ENCODE measurements at regions not wholly inside any gene's neighbourhood (a gene's known extent, or its start where the extent isn't known, plus 50 kb on each side); places are given as distances from the start of the nearest gene placed in this dataset.

GRCh38 chr10:4699950-4700730 is 125.9 kb upstream of the AKR1E2 start:
- peaks cover 28% of the 10 kb centered on the region for H3K4me1 Mint-ChIP-seq (ENCODE audit: low read depth, unreplicated experiment)
- H3K4me3 Mint-ChIP-seq (ENCODE audit: low read depth, unreplicated experiment), result no peak overlapping the region
- H3K36me3 Mint-ChIP-seq (ENCODE audit: insufficient read depth, unreplicated experiment), result peaks cover 8% of the 10 kb centered on the region
- CTCF ChIA-PET, result interaction anchor here (0.6 to 0.7 kb wide), 3 partner anchors 15 to 138 kb away, joined by 3 to 6 read pairs (median 4); no protein-coding TSS in a partner anchor
- H3K9me3 Mint-ChIP-seq (ENCODE audit: low read depth, unreplicated experiment), result no peaks in the 10 kb centered on the region
- no TSS peak for BruUV-seq (replicated peaks)
- DNase-seq, result no peak
- no peaks in the 10 kb centered on the region for H3K27me3 Mint-ChIP-seq (ENCODE audit: unreplicated experiment)
- H3K27ac Mint-ChIP-seq (ENCODE audit: unreplicated experiment), result no peak overlapping the region
- TF ChIP-seq CTCF (IDR thresholded peaks at IDR 0.05; ENCODE audit: unreplicated experiment), result no peak
- intact Hi-C loops (cut with micrococcal nuclease; ENCODE audit: unreplicated experiment), result no loop called here

- H3K4me3 Mint-ChIP-seq (ENCODE audit: low read depth, unreplicated experiment), result no peak overlapping the region
- intact Hi-C loops (cut with micrococcal nuclease; ENCODE audit: unreplicated experiment), result no loop called here
- no peaks in the 10 kb centered on the region for H3K36me3 Mint-ChIP-seq (ENCODE audit: insufficient read depth, unreplicated experiment)
- H3K4me1 Mint-ChIP-seq (ENCODE audit: low read depth, unreplicated experiment), result peaks cover 25% of the 10 kb centered on the region
- no TSS peak for BruUV-seq (replicated peaks)
- DNase-seq, result no peak
- TF ChIP-seq CTCF (IDR thresholded peaks at IDR 0.05; ENCODE audit: unreplicated experiment), result no peak
- H3K27ac Mint-ChIP-seq (ENCODE audit: unreplicated experiment), result no peak overlapping the region
- no peaks in the 10 kb centered on the region for H3K27me3 Mint-ChIP-seq (ENCODE audit: unreplicated experiment)
- CTCF ChIA-PET, result interaction anchor here (0.7 kb wide), 1 partner anchor 572 kb away, joined by 6 read pairs; no protein-coding TSS in a partner anchor
- peaks cover 3% of the 10 kb centered on the region for H3K9me3 Mint-ChIP-seq (ENCODE audit: low read depth, unreplicated experiment)
Measured at GRCh38 chr10:4698075-4698474, 127.9 kb upstream of the AKR1E2 start.

GRCh38 chr10:4696186-4696585 is 129.8 kb upstream of the AKR1E2 start:
- H3K36me3 Mint-ChIP-seq (ENCODE audit: insufficient read depth, unreplicated experiment), result no peaks in the 10 kb centered on the region
- CTCF ChIA-PET, result no interaction called here
- H3K27me3 Mint-ChIP-seq (ENCODE audit: unreplicated experiment), result no peaks in the 10 kb centered on the region

GRCh38 chr10:4693967-4694366 is 132.0 kb upstream of the AKR1E2 start:
- CTCF ChIA-PET, result interaction anchor here (1.2 kb wide), 1 partner anchor 11 kb away, joined by 3 read pairs; no protein-coding TSS in a partner anchor
- TF ChIP-seq CTCF (IDR thresholded peaks at IDR 0.05; ENCODE audit: unreplicated experiment), result no peak
- Mint-ChIP-seq H3K27ac (ENCODE audit: unreplicated experiment) (no peak overlapping the region), H3K4me1 (ENCODE audit: low read depth, unreplicated experiment) (peaks cover 34% of the 10 kb centered on the region), H3K36me3 (ENCODE audit: insufficient read depth, unreplicated experiment) (no peaks in the 10 kb centered on the region), H3K4me3 (ENCODE audit: low read depth, unreplicated experiment) (no peak overlapping the region), H3K9me3 (ENCODE audit: low read depth, unreplicated experiment) (peaks cover 3% of the 10 kb centered on the region), H3K27me3 (ENCODE audit: unreplicated experiment) (no peaks in the 10 kb centered on the region)
- BruUV-seq (replicated peaks), result no TSS peak
- intact Hi-C loops (cut with micrococcal nuclease; ENCODE audit: unreplicated experiment), result no loop called here
- DNase-seq, result no peak

More at GRCh38 chr10:4696186-4696585, 129.8 kb upstream of the AKR1E2 start:
- H3K27ac Mint-ChIP-seq (ENCODE audit: unreplicated experiment), result no peak overlapping the region
- H3K9me3 Mint-ChIP-seq (ENCODE audit: low read depth, unreplicated experiment), result peaks cover 3% of the 10 kb centered on the region
- DNase-seq, result no peak
- intact Hi-C loops (cut with micrococcal nuclease; ENCODE audit: unreplicated experiment), result no loop called here
- no TSS peak for BruUV-seq (replicated peaks)
- TF ChIP-seq CTCF (IDR thresholded peaks at IDR 0.05; ENCODE audit: unreplicated experiment), result no peak
- H3K4me1 Mint-ChIP-seq (ENCODE audit: low read depth, unreplicated experiment), result peaks cover 33% of the 10 kb centered on the region
- no peak overlapping the region for H3K4me3 Mint-ChIP-seq (ENCODE audit: low read depth, unreplicated experiment)

Data from Calu3 (cell line).